ENCODE measurements at regions not wholly inside any gene's neighbourhood (a gene's known extent, or its start where the extent isn't known, plus 50 kb on each side); places are given as distances from the start of the nearest gene placed in this dataset.

GRCh38 chr7:93044147-93044810, 73.5 kb downstream of the SAMD9 start:
- TF ChIP-seq, protein P1, sequence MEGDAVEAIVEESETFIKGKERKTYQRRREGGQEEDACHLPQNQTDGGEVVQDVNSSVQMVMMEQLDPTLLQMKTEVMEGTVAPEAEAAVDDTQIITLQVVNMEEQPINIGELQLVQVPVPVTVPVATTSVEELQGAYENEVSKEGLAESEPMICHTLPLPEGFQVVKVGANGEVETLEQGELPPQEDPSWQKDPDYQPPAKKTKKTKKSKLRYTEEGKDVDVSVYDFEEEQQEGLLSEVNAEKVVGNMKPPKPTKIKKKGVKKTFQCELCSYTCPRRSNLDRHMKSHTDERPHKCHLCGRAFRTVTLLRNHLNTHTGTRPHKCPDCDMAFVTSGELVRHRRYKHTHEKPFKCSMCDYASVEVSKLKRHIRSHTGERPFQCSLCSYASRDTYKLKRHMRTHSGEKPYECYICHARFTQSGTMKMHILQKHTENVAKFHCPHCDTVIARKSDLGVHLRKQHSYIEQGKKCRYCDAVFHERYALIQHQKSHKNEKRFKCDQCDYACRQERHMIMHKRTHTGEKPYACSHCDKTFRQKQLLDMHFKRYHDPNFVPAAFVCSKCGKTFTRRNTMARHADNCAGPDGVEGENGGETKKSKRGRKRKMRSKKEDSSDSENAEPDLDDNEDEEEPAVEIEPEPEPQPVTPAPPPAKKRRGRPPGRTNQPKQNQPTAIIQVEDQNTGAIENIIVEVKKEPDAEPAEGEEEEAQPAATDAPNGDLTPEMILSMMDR (conservative IDR thresholded peaks at IDR 0.05): no peak
- Mint-ChIP-seq H3K27ac (no peak overlapping the region), H3K4me1 (peaks cover 18% of the 10 kb centered on the region), H3K36me3 (ENCODE audit: low read depth) (no peaks in the 10 kb centered on the region), H3K27me3 (ENCODE audit: insufficient read depth) (peaks cover 15% of the 10 kb centered on the region), H3K4me3 (no peak overlapping the region), H3K9me3 (no peaks in the 10 kb centered on the region)
- H3K27me3 ChIP-seq (ENCODE audit: control insufficient read depth, insufficient read depth, low read length, poor library complexity, severe bottlenecking): no peaks in the 10 kb centered on the region
- H3K9ac ChIP-seq (ENCODE audit: extremely low read depth, low read length, poor library complexity, severe bottlenecking): no peak overlapping the region
- peak; percentile 72 for DNase-seq
- 19 to 61% methylated on average over 3 to 6 of the region's 6 CpGs for WGBS, 2 experiments (ENCODE audit: insufficient coverage in 1 of 2, insufficient read length in 1 of 2)
- no peaks in the 10 kb centered on the region for H3K9me3 ChIP-seq (ENCODE audit: control insufficient read depth, low read length)
- H3K4me1 ChIP-seq (ENCODE audit: control insufficient read depth, insufficient read depth, low read length): no peaks in the 10 kb centered on the region
- H3K4me3 ChIP-seq (ENCODE audit: low read length): no peak overlapping the region
- peak overlapping the region; percentile 75 for H3K27ac ChIP-seq (ENCODE audit: low read depth, low read length)
- H3K36me3 ChIP-seq (ENCODE audit: control insufficient read depth, insufficient read depth, low read length): no peaks in the 10 kb centered on the region

- Histone ChIP-seq H3K27ac (ENCODE audit: low read depth, low read length) (peak overlapping the region; percentile 75), H3K36me3 (ENCODE audit: control insufficient read depth, insufficient read depth, low read length) (no peaks in the 10 kb centered on the region), H3K9ac (ENCODE audit: extremely low read depth, low read length, poor library complexity, severe bottlenecking) (no peak overlapping the region), H3K4me1 (ENCODE audit: control insufficient read depth, insufficient read depth, low read length) (no peaks in the 10 kb centered on the region), H3K27me3 (ENCODE audit: control insufficient read depth, insufficient read depth, low read length, poor library complexity, severe bottlenecking) (no peaks in the 10 kb centered on the region), H3K4me3 (ENCODE audit: low read length) (no peak overlapping the region), H3K9me3 (ENCODE audit: control insufficient read depth, low read length) (no peaks in the 10 kb centered on the region)
- peak overlapping the region; percentile 3 for H3K4me3 Mint-ChIP-seq
- no peak overlapping the region for H3K27ac Mint-ChIP-seq
- H3K36me3 Mint-ChIP-seq (ENCODE audit: low read depth): no peaks in the 10 kb centered on the region
- H3K27me3 Mint-ChIP-seq (ENCODE audit: insufficient read depth): peaks cover 16% of the 10 kb centered on the region
- peaks cover 18% of the 10 kb centered on the region for H3K4me1 Mint-ChIP-seq
- WGBS, 2 experiments (ENCODE audit: insufficient coverage in 1 of 2, insufficient read length in 1 of 2): 33 to 42% methylated on average over 10 to 28 of the region's 28 CpGs
- DNase-seq: peak; percentile 76
- TF ChIP-seq, protein P1 (conservative IDR thresholded peaks at IDR 0.05): no peak
- H3K9me3 Mint-ChIP-seq: no peaks in the 10 kb centered on the region
These were observed 74.3 kb downstream of the SAMD9 start for GRCh38 chr7:93043385-93043985.

DNA sequence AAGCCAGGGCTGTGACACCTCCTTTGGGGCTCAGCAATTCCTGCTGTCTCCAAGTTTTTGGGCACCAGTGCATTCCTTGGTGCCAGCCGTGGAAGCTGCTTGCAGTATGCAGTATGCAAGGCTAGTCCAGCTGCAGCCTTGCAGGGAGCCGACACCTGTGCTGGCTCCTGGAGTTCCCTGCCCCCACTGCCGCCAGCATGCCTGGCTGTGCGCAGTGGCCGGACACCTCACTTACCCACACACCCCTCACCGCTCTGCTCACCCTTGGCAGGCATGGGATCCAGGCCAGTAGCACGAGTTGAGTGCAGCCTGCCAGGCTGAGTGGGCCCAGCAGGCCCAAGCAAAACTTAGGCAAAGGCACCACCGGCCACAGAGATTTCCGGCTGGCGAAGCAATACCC, 77.4 kb downstream of the SAMD9 start:
- Mint-ChIP-seq H3K4me1 (peaks cover 11% of the 10 kb centered on the region), H3K36me3 (ENCODE audit: low read depth) (no peaks in the 10 kb centered on the region), H3K4me3 (no peak overlapping the region), H3K9me3 (no peaks in the 10 kb centered on the region), H3K27me3 (ENCODE audit: insufficient read depth) (peaks cover 20% of the 10 kb centered on the region), H3K27ac (no peak overlapping the region)
- Histone ChIP-seq H3K27me3 (ENCODE audit: control insufficient read depth, insufficient read depth, low read length, poor library complexity, severe bottlenecking) (no peaks in the 10 kb centered on the region), H3K4me3 (ENCODE audit: low read length) (no peak overlapping the region), H3K9me3 (ENCODE audit: control insufficient read depth, low read length) (no peaks in the 10 kb centered on the region), H3K4me1 (ENCODE audit: control insufficient read depth, insufficient read depth, low read length) (no peaks in the 10 kb centered on the region), H3K36me3 (ENCODE audit: control insufficient read depth, insufficient read depth, low read length) (no peaks in the 10 kb centered on the region), H3K9ac (ENCODE audit: extremely low read depth, low read length, poor library complexity, severe bottlenecking) (no peak overlapping the region), H3K27ac (ENCODE audit: low read depth, low read length) (no peak overlapping the region)
- WGBS, 2 experiments (ENCODE audit: insufficient coverage in 1 of 2, insufficient read length in 1 of 2): 88% methylated on average over 4 to 10 of the region's 10 CpGs
- TF ChIP-seq, protein P1 (conservative IDR thresholded peaks at IDR 0.05): no peak
- DNase-seq: peak; percentile 56

All from endodermal cell (in vitro differentiated cells).